Neuronal stem cell (in vitro differentiated cells): ENCODE measurements at regions not wholly inside any gene's neighbourhood (a gene's known extent, or its start where the extent isn't known, plus 50 kb on each side); places are given as distances from the start of the nearest gene placed in this dataset.

Experiments used
- DNase-seq: peaks from one replicate; pipeline ENCODE4 v3.0.0-alpha.2; 2013; ENCODE audit warnings: low spot score
- H2AFZ ChIP-seq: one replicate; pipeline ENCODE4 v1.6.1; 2013; ENCODE audit warnings: mild to moderate bottlenecking, low read length, inconsistent platforms
- H2AK5ac ChIP-seq: 2 replicates; pipeline ENCODE4 v1.6.1; 2013; ENCODE audit warnings: low read depth, mild to moderate bottlenecking, inconsistent platforms, low read length, moderate library complexity, mixed read lengths
- H2BK120ac ChIP-seq: 2 replicates; pipeline ENCODE4 v1.6.1; 2013; ENCODE audit warnings: low read depth, mild to moderate bottlenecking, inconsistent platforms, low read length, moderate library complexity, mixed read lengths
- H2BK12ac ChIP-seq: one replicate; pipeline ENCODE4 v1.6.1; 2013; ENCODE audit warnings: low read length, inconsistent platforms
- H2BK15ac ChIP-seq: 2 replicates; pipeline ENCODE4 v1.6.1; 2013; ENCODE audit warnings: mild to moderate bottlenecking, low read length, inconsistent platforms, mixed read lengths
- H2BK5ac ChIP-seq: one replicate; pipeline ENCODE4 v1.6.1; 2013; ENCODE audit warnings: inconsistent platforms, mild to moderate bottlenecking, low read length, moderate library complexity
- H3K14ac ChIP-seq: one replicate; pipeline ENCODE4 v1.6.1; 2013; ENCODE audit warnings: low read length, inconsistent platforms
- H3K18ac ChIP-seq: 2 replicates; pipeline ENCODE4 v1.6.1; 2013; ENCODE audit warnings: low read length, inconsistent platforms
- H3K23ac ChIP-seq: 2 replicates; pipeline ENCODE4 v1.6.1; 2013; ENCODE audit warnings: low read depth, mild to moderate bottlenecking, mixed read lengths, low read length, inconsistent platforms; ENCODE audit not compliant: poor library complexity
- H3K27ac ChIP-seq: replicated peaks from 3 replicates; pipeline ENCODE4 v1.5.1; 2013; ENCODE audit warnings: low read length, inconsistent platforms
- H3K27me3 ChIP-seq, 3 experiments: 2 replicates each; pipeline ENCODE4 v1.6.1; 2013; ENCODE audit warnings: low read length in 3 of 3, mild to moderate bottlenecking in 2 of 3, inconsistent platforms in 1 of 3, low read depth in 1 of 3, mixed read lengths in 1 of 3, moderate library complexity in 1 of 3; ENCODE audit not compliant: control insufficient read depth in 3 of 3, insufficient read depth in 3 of 3
- H3K36me3 ChIP-seq, 2 donors: replicated peaks in 1 of 2; 2 replicates each; pipeline ENCODE4 v1.6.1; 2013; ENCODE audit warnings: low read length in 2 of 2; ENCODE audit not compliant: control insufficient read depth in 2 of 2, insufficient read depth in 2 of 2
- H3K4ac ChIP-seq: 2 replicates; pipeline ENCODE4 v1.6.1; 2013; ENCODE audit warnings: inconsistent platforms, mild to moderate bottlenecking, low read length, moderate library complexity
- H3K4me1 ChIP-seq, 2 donors: 1 replicate in 1 of 2; 2 replicates in 1 of 2; pipeline ENCODE4 v1.6.1; 2013; ENCODE audit warnings: low read length in 2 of 2, low read depth in 1 of 2; ENCODE audit not compliant: control insufficient read depth in 2 of 2, insufficient read depth in 1 of 2
- H3K4me2 ChIP-seq: one replicate; pipeline ENCODE4 v1.6.1; 2013; ENCODE audit warnings: mild to moderate bottlenecking, low read length, inconsistent platforms; ENCODE audit not compliant: insufficient read depth, poor library complexity, severe bottlenecking
- H3K4me3 ChIP-seq, 2 donors: 2 replicates each; pipeline ENCODE4 v1.5.1; 2013; ENCODE audit warnings: low read length in 2 of 2, mild to moderate bottlenecking in 2 of 2, inconsistent platforms in 1 of 2, moderate library complexity in 1 of 2
- H3K79me1 ChIP-seq: one replicate; pipeline ENCODE4 v1.6.1; 2013; ENCODE audit warnings: low read depth, mild to moderate bottlenecking, inconsistent platforms, low read length, moderate library complexity
- H3K9ac ChIP-seq: one replicate; pipeline ENCODE4 v1.6.1; 2013; ENCODE audit warnings: mild to moderate bottlenecking, low read depth, low read length, inconsistent platforms; ENCODE audit not compliant: poor library complexity
- H3K9me3 ChIP-seq, 2 donors: replicated peaks in 1 of 2; 2 replicates each; pipeline versions ENCODE3 to v1.6.1; 2013; ENCODE audit warnings: low read length in 2 of 2, mild to moderate bottlenecking in 2 of 2, inconsistent platforms in 1 of 2, low read depth in 1 of 2, mixed read lengths in 1 of 2, moderate library complexity in 1 of 2; ENCODE audit not compliant: control insufficient read depth in 2 of 2, insufficient read depth in 1 of 2
- H4K8ac ChIP-seq: one replicate; pipeline ENCODE4 v1.6.1; 2013; ENCODE audit warnings: low read depth, mild to moderate bottlenecking, inconsistent platforms, low read length, moderate library complexity
- H4K91ac ChIP-seq: one replicate; pipeline ENCODE4 v1.6.1; 2013; ENCODE audit warnings: low read length, low read depth, mild to moderate bottlenecking, inconsistent platforms; ENCODE audit not compliant: poor library complexity
- WGBS, 2 donors: extraction: QIAGEN DNeasy Blood & Tissue Kit; methylation state at CpG; one replicate each; pipeline ENCODE4 v1.1.7; 2013; ENCODE audit warnings: missing lambda C conversion rate in 2 of 2, mixed read lengths in 1 of 2; ENCODE audit not compliant: insufficient read length in 2 of 2, insufficient replicate concordance in 1 of 2; ENCODE audit errors: extremely low coverage in 2 of 2; 5-methylcytosine and 5-hydroxymethylcytosine counted together

DNA sequence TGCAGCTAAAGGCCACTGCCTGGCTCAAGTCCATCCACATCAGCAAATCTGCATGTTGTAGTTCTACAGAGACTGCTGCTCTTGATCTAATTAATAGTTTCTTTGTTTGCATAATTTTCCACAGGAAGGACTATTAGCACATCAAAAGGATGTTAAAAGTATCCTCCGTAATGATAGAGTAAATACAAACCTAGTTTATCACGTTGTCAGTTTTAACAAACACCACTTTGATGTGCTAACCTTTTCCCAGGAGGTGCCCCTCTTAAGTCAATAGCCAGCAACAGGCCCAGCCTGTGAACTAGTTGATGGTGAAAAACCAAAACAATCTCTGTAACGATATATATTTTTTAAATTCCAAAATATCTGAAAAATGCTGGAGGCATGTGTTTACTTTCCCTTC is 64.2 kb upstream of the SLC22A15 start:
- Histone ChIP-seq H2AK5ac (no peak overlapping the region), H3K36me3 (no peaks in the 10 kb centered on the region), H3K23ac (no peak overlapping the region)

DNA sequence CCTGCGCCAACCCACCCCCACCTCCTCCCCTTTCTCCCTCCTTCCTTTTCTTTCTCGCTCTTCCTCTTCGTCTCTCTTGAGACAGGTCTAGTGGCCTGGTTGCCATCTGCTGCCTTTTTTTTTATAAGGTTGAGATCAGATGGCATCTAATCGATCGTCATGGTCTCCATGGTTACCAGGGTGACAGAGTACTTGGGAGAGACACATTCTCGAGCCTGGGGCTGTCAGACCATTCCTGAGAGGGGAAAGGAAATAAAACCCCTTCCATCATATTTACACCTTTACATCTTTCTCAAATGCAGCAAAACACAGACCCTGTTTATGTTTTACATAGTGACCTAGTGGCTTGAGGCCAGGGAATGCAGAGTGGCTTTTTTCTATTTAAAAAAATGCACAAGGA is 53.5 kb upstream of the SLC22A15 start:
- Histone ChIP-seq H3K79me1 (no peaks in the 10 kb centered on the region), H2AFZ (no peak overlapping the region), H4K91ac (no peak overlapping the region), H2BK12ac (no peak overlapping the region), H4K8ac (no peak overlapping the region), H3K18ac (no peak overlapping the region), H3K23ac (no peak overlapping the region), H3K4me3 (no peak overlapping the region), H2BK120ac (no peak overlapping the region), H2BK15ac (no peak overlapping the region), H3K27me3 (peaks cover 0 to 9% (median 0%) of the 10 kb centered on the region in 3 experiments), H2BK5ac (no peak overlapping the region), H3K9me3 (no peaks in the 10 kb centered on the region), H3K36me3 (no peaks in the 10 kb centered on the region), H3K4me1 (peaks cover 0 to 8% of the 10 kb centered on the region in 2 donors), H2AK5ac (no peak overlapping the region), H3K4me2 (no peak overlapping the region), H3K9ac (no peak overlapping the region), H3K27ac (no peak overlapping the region), H3K14ac (no peak overlapping the region), H3K4ac (no peak overlapping the region)
- no CpG with 5 or more reads among the region's 6 CpGs for WGBS, 2 donors
- DNase-seq: no peak

More for the DNA sequence above, 64.2 kb upstream of the SLC22A15 start:
- peaks cover 0 to 8% of the 10 kb centered on the region in 2 donors for H3K4me1 ChIP-seq
- no peak overlapping the region for H3K27ac ChIP-seq
- H2BK15ac ChIP-seq: no peak overlapping the region
- no peaks in the 10 kb centered on the region for H3K79me1 ChIP-seq
- no peak overlapping the region for H3K14ac ChIP-seq
- H2BK120ac ChIP-seq: no peak overlapping the region
- H3K9me3 ChIP-seq: no peaks in the 10 kb centered on the region
- no peak overlapping the region for H3K4me3 ChIP-seq
- H4K8ac ChIP-seq: no peak overlapping the region
- WGBS, 2 donors: no CpG with 5 or more reads among the region's 3 CpGs
- H2BK5ac ChIP-seq: no peak overlapping the region
- H3K4ac ChIP-seq: no peak overlapping the region
- H4K91ac ChIP-seq: no peak overlapping the region
- DNase-seq: no peak
- H3K27me3 ChIP-seq: no peaks in the 10 kb centered on the region
- no peak overlapping the region for H2BK12ac ChIP-seq
- H2AFZ ChIP-seq: no peak overlapping the region
- H3K4me2 ChIP-seq: no peak overlapping the region
- H3K18ac ChIP-seq: no peak overlapping the region
- H3K9ac ChIP-seq: no peak overlapping the region

DNA sequence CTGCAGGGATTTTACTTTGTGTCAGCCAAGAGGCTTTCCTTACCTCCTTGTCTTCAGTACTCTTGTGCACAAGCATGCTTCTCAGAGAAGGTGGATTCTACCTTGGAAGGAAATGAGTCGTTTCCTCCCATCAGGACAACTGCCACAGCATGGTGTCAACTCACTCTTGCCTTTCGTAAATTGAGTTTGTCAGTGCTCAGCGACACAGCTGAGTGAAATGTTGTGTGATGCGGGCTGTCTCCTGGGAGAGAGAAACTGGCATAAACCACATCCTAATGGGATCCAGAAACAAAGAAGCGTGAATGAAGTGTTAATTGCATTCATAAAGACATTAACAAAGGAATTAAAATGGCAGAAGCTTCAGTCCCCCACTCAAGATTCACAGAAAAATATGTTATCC is 51.5 kb upstream of the SLC22A15 start:
- Histone ChIP-seq H4K8ac (no peak overlapping the region), H3K18ac (no peak overlapping the region), H2BK5ac (no peak overlapping the region), H3K79me1 (no peaks in the 10 kb centered on the region), H2BK15ac (no peak overlapping the region), H3K27ac (no peak overlapping the region), H2BK12ac (no peak overlapping the region), H3K23ac (no peak overlapping the region), H3K4ac (no peak overlapping the region), H4K91ac (no peak overlapping the region), H3K4me3 (no peak overlapping the region), H3K36me3 (no peaks in the 10 kb centered on the region), H3K4me2 (no peak overlapping the region), H3K27me3 (peaks cover 0 to 9% (median 0%) of the 10 kb centered on the region in 3 experiments), H3K4me1 (peaks cover 0 to 8% of the 10 kb centered on the region in 2 donors), H3K9ac (no peak overlapping the region), H2AK5ac (no peak overlapping the region), H2BK120ac (no peak overlapping the region), H2AFZ (no peak overlapping the region), H3K9me3 (no peaks in the 10 kb centered on the region), H3K14ac (no peak overlapping the region)
- no CpG with 5 or more reads among the region's 5 CpGs for WGBS, 2 donors
- DNase-seq: no peak

GRCh38 chr1:115925467-115925866 is 50.8 kb upstream of the SLC22A15 start:
- H3K14ac ChIP-seq: no peak overlapping the region
- no peaks in the 10 kb centered on the region for H3K36me3 ChIP-seq
- H3K4ac ChIP-seq: no peak overlapping the region
- H3K9me3 ChIP-seq: no peaks in the 10 kb centered on the region
- no peak overlapping the region for H3K4me2 ChIP-seq
- H3K9ac ChIP-seq: no peak overlapping the region
- H3K18ac ChIP-seq: no peak overlapping the region
- no CpG with 5 or more reads among the region's 6 CpGs for WGBS, 2 donors
- H2AFZ ChIP-seq: no peak overlapping the region
- H3K79me1 ChIP-seq: no peaks in the 10 kb centered on the region
- peaks cover 0 to 9% (median 0%) of the 10 kb centered on the region in 3 experiments for H3K27me3 ChIP-seq
- H4K8ac ChIP-seq: no peak overlapping the region
- no peak for DNase-seq
- H3K4me1 ChIP-seq: peaks cover 0 to 8% of the 10 kb centered on the region in 2 donors
- no peak overlapping the region for H2BK120ac ChIP-seq
- H2BK12ac ChIP-seq: no peak overlapping the region
- H3K23ac ChIP-seq: no peak overlapping the region
- no peak overlapping the region for H2AK5ac ChIP-seq
- H2BK15ac ChIP-seq: no peak overlapping the region
- H3K4me3 ChIP-seq: no peak overlapping the region
- H3K27ac ChIP-seq: no peak overlapping the region
- H4K91ac ChIP-seq: no peak overlapping the region
- no peak overlapping the region for H2BK5ac ChIP-seq
